OCI-LY1 (cell line): ENCODE measurements at regions not wholly inside any gene's neighbourhood (a gene's known extent, or its start where the extent isn't known, plus 50 kb on each side); places are given as distances from the start of the nearest gene placed in this dataset.

Source experiments
- EZH2 ChIP-seq: fragments of 200-600 bp; sonication (generic), shearing (Covaris generic); IDR thresholded peaks from 2 replicates; pipeline ENCODE4 v1.8.0; 2017; ENCODE audit warnings: borderline replicate concordance, mixed run types, mild to moderate bottlenecking, antibody characterized with exemption, low read length, moderate library complexity, mixed read lengths
- TF ChIP-seq, protein P1 (sequence below): fragments of 200-600 bp; sonication (generic), shearing (Covaris generic); IDR thresholded peaks from 2 replicates; pipeline ENCODE4 v1.5.1; 2017; ENCODE audit warnings: mild to moderate bottlenecking, antibody characterized with exemption, low read length, moderate library complexity, mixed read lengths

DNA sequence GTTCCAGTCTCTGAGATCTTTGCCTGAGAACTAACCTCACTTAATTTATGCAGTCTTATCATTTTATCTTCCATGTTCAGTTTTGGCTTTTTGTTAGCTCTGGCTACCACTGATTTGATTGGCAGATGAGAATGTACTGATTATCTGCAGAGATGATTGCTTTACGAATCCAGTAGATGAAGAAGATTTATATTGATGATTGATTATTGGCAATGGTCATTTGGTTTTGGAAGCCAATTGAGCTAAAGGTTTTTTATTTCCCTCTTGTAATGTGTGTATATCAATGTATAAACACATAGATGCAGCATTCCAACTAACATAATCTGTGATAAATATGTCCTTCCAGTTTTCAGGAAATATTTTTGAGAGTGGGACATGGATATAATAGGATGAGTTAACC is 763.6 kb downstream of the CDH11 start:
- TF ChIP-seq, protein P1, sequence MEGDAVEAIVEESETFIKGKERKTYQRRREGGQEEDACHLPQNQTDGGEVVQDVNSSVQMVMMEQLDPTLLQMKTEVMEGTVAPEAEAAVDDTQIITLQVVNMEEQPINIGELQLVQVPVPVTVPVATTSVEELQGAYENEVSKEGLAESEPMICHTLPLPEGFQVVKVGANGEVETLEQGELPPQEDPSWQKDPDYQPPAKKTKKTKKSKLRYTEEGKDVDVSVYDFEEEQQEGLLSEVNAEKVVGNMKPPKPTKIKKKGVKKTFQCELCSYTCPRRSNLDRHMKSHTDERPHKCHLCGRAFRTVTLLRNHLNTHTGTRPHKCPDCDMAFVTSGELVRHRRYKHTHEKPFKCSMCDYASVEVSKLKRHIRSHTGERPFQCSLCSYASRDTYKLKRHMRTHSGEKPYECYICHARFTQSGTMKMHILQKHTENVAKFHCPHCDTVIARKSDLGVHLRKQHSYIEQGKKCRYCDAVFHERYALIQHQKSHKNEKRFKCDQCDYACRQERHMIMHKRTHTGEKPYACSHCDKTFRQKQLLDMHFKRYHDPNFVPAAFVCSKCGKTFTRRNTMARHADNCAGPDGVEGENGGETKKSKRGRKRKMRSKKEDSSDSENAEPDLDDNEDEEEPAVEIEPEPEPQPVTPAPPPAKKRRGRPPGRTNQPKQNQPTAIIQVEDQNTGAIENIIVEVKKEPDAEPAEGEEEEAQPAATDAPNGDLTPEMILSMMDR: no peak
- no peak for TF ChIP-seq EZH2
